ENCODE measurements at regions not wholly inside any gene's neighbourhood (a gene's known extent, or its start where the extent isn't known, plus 50 kb on each side); places are given as distances from the start of the nearest gene placed in this dataset.

GRCh38 chr1:105399716-105400115 is 1650.0 kb downstream of the AMY1C start:
- no peak overlapping the region for H3K27ac ChIP-seq (ENCODE audit: insufficient read depth, low read depth, low read length)
- peaks cover 3% of the 10 kb centered on the region for H3K9me3 ChIP-seq (replicated peaks; ENCODE audit: control insufficient read depth, insufficient read depth, low read length)
- ChIA-PET POLR2A (no interaction called here), CTCF (no interaction called here)
- TF ChIP-seq POLR2A (IDR thresholded peaks at IDR 0.05; ENCODE audit: low read depth, low read length) (no peak), GATA2 (IDR thresholded peaks at IDR 0.05; ENCODE audit: insufficient read depth, insufficient read length, low read depth, low read length) (no peak), CTCF (IDR thresholded peaks at IDR 0.05; ENCODE audit: extremely low read depth in 1 of 2, insufficient read depth in 1 of 2, low read depth in 1 of 2, low read length in 2 of 2) (no peak), POLR2AphosphoS5 (IDR thresholded peaks at IDR 0.05; ENCODE audit: insufficient read depth, low read depth, low read length) (no peak), MAX (IDR thresholded peaks at IDR 0.05; ENCODE audit: insufficient read depth, insufficient read length) (no peak), JUN (IDR thresholded peaks at IDR 0.05; ENCODE audit: borderline replicate concordance, insufficient read depth, insufficient read length, low read depth) (no peak), EZH2 (IDR thresholded peaks at IDR 0.05; ENCODE audit: borderline replicate concordance, low read depth, low read length, severe bottlenecking) (no peak), MYC (IDR thresholded peaks at IDR 0.05; ENCODE audit: low read depth, low read length) (no peak), FOS (IDR thresholded peaks at IDR 0.05; ENCODE audit: borderline replicate concordance, insufficient read depth, low read length) (no peak)
- no peaks in the 10 kb centered on the region for H3K27me3 ChIP-seq (ENCODE audit: control insufficient read depth in 2 of 2, insufficient read depth in 2 of 2, low read length in 2 of 2)
- H3K4me2 ChIP-seq (ENCODE audit: insufficient read depth, low read length): no peak overlapping the region
- no peaks in the 10 kb centered on the region for H3K9me1 ChIP-seq (replicated peaks; ENCODE audit: control insufficient read depth, extremely low read depth, insufficient read depth, low read length)
- no peaks in the 10 kb centered on the region for H3K79me2 ChIP-seq (ENCODE audit: control insufficient read depth, insufficient read depth, low read length)
- DNase-seq (ENCODE audit: low read depth, low spot score) (no peak), FAIRE-seq (no peak)
- intact Hi-C loops (cut with micrococcal nuclease) (no loop called here), dilution Hi-C loops (cut with MboI; ENCODE audit: extremely low pct_ligation_motif_present, low sequenced_read_pairs) (no loop called here)
- H4K20me1 ChIP-seq (replicated peaks; ENCODE audit: control insufficient read depth, extremely low read depth, insufficient read depth, low read length): no peaks in the 10 kb centered on the region
- H3K4me1 ChIP-seq (ENCODE audit: control insufficient read depth, extremely low read depth, insufficient read depth, low read length): no peaks in the 10 kb centered on the region
- no peak overlapping the region for H3K4me3 ChIP-seq (replicated peaks in 1 of 3; ENCODE audit: insufficient read depth in 1 of 3, low read depth in 1 of 3, low read length in 3 of 3)
- no peaks in the 10 kb centered on the region for H3K36me3 ChIP-seq (ENCODE audit: control insufficient read depth in 2 of 2, extremely low read depth in 1 of 2, insufficient read depth in 2 of 2, low read length in 2 of 2)
- H2AFZ ChIP-seq (ENCODE audit: low read depth, low read length): no peak overlapping the region
- no peak overlapping the region for H3K9ac ChIP-seq (replicated peaks; ENCODE audit: extremely low read depth, insufficient read depth, low read length)
- BruUV-seq (replicated peaks): no TSS peak

All from endothelial cell of umbilical vein (primary cell).